ENCODE measurements at regions not wholly inside any gene's neighbourhood (a gene's known extent, or its start where the extent isn't known, plus 50 kb on each side); places are given as distances from the start of the nearest gene placed in this dataset.

DNA sequence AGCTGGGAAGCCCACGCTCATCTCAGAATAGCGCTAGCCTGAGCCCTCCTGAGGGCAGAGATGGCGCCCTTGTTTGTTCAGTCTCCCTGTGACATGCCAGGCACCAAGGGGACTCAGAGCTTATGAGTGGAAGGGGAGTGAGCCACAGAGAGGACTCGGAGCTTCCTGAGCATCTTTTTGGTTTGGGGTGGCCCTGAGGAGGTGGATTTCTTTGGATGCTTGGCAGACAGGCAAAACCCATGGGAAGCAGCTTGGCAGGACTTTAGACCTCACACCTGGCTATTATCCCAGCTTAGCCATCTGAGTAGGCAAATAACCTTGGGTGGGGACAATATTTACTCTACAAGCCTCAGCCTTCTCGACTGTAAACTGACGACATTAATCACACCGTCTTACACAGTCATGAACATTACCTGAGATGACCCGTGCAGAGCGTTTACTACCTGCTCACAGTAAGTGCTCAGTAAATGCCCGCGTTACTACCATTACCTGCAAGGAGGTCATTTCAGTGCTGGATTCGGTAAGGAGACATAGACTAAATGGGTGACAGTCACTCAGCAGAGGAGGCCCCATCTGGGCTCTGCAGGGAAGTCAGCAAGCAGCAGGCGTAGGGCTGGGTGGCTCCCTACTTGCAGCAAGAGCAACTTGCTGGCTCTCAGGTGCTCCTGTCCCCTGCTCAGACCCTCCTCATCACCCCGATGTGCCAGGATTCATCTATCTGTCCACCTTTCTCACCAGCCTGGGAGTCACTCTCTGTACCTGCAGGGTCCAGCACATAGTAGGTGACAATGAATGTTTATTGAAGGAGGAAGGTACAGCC is 54.9 kb downstream of the KLHDC7A start:
- TF ChIP-seq, protein P1, sequence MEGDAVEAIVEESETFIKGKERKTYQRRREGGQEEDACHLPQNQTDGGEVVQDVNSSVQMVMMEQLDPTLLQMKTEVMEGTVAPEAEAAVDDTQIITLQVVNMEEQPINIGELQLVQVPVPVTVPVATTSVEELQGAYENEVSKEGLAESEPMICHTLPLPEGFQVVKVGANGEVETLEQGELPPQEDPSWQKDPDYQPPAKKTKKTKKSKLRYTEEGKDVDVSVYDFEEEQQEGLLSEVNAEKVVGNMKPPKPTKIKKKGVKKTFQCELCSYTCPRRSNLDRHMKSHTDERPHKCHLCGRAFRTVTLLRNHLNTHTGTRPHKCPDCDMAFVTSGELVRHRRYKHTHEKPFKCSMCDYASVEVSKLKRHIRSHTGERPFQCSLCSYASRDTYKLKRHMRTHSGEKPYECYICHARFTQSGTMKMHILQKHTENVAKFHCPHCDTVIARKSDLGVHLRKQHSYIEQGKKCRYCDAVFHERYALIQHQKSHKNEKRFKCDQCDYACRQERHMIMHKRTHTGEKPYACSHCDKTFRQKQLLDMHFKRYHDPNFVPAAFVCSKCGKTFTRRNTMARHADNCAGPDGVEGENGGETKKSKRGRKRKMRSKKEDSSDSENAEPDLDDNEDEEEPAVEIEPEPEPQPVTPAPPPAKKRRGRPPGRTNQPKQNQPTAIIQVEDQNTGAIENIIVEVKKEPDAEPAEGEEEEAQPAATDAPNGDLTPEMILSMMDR (IDR thresholded peaks at IDR 0.05; ENCODE audit: borderline replicate concordance, extremely low read depth, insufficient read depth): no peak
- intact Hi-C loops (cut with DNase I): no loop called here
- Histone ChIP-seq H3K4me1 (ENCODE audit: control insufficient read depth in 2 of 3, insufficient read depth in 2 of 3, low read depth in 1 of 3, low read length in 3 of 3) (peaks cover 0 to 2% (median 0%) of the 10 kb centered on the region in 3 donors), H3K4me3 (ENCODE audit: low read length in 3 of 3) (no peak overlapping the region), H3K9ac (ENCODE audit: low read length in 3 of 3) (no peak overlapping the region), H3K27me3 (ENCODE audit: control insufficient read depth, insufficient read depth, low read length) (no peaks in the 10 kb centered on the region), H3K27ac (ENCODE audit: low read depth in 2 of 2, low read length in 2 of 2) (no peak overlapping the region), H3K9me3 (ENCODE audit: control insufficient read depth in 2 of 3, insufficient read depth in 1 of 3, low read length in 3 of 3) (no peaks in the 10 kb centered on the region), H3K36me3 (ENCODE audit: control insufficient read depth in 2 of 3, insufficient read depth in 3 of 3, low read length in 3 of 3) (no peaks in the 10 kb centered on the region)
- FAIRE-seq (no peak), DNase-seq (peak in 2 of 5 donors; percentile 3 to 9)

DNA sequence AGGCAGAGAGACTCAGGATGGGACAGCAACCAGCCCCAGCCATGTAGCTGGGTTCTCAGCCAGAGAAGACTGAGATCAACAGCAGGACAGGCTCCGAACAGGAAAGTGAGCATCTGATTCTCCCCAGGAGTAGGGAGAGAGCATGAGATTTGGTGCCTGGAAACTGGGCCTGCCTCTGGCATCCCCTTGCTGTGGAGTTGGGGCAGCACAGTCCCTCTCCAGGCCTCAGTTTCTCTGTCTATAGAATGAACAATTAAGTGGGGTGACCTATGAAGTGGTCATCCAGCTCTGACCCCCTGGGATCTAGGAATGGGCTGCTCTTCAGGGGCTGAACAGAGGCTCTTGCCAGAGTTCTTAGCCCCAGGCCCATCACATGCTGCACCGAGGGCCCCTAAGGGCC is 55.6 kb downstream of the KLHDC7A start:
- Histone ChIP-seq H3K4me1 (ENCODE audit: control insufficient read depth in 2 of 3, insufficient read depth in 2 of 3, low read depth in 1 of 3, low read length in 3 of 3) (peaks cover 0 to 2% (median 0%) of the 10 kb centered on the region in 3 donors), H3K4me3 (ENCODE audit: low read length in 3 of 3) (no peak overlapping the region), H3K27me3 (ENCODE audit: control insufficient read depth, insufficient read depth, low read length) (no peaks in the 10 kb centered on the region), H3K36me3 (ENCODE audit: control insufficient read depth in 2 of 3, insufficient read depth in 3 of 3, low read length in 3 of 3) (no peaks in the 10 kb centered on the region), H3K27ac (ENCODE audit: low read depth in 2 of 2, low read length in 2 of 2) (no peak overlapping the region), H3K9ac (ENCODE audit: low read length in 3 of 3) (no peak overlapping the region), H3K9me3 (ENCODE audit: control insufficient read depth in 2 of 3, insufficient read depth in 1 of 3, low read length in 3 of 3) (no peaks in the 10 kb centered on the region)
- FAIRE-seq (no peak), DNase-seq (peak in 1 of 5 donors; percentile 1)
- TF ChIP-seq, protein P1 (IDR thresholded peaks at IDR 0.05; ENCODE audit: borderline replicate concordance, extremely low read depth, insufficient read depth): no peak
- intact Hi-C loops (cut with DNase I): no loop called here

DNA sequence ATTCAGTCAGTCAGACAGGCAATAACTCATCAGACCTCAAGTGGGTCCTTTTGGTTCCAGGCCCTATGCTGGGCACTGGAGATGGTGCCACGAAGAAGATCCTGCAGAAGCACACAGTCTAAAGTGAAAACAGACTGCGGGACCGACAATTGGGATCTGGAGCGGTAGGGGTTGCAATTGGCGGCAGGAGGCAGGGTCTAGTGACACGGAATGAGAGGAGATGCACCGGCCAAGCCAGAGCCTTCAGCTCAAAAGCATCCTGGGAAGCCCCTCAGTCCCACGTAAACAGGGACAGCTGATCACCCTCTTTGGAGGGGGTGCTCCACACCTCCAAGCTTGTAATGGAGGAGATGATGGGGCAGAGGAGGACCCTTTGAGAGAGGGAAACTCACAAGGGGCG is 56.2 kb downstream of the KLHDC7A start:
- Histone ChIP-seq H3K9ac (ENCODE audit: low read length in 3 of 3) (no peak overlapping the region), H3K27ac (ENCODE audit: low read depth in 2 of 2, low read length in 2 of 2) (no peak overlapping the region), H3K4me3 (ENCODE audit: low read length in 3 of 3) (no peak overlapping the region), H3K9me3 (ENCODE audit: control insufficient read depth in 2 of 3, insufficient read depth in 1 of 3, low read length in 3 of 3) (no peaks in the 10 kb centered on the region), H3K36me3 (ENCODE audit: control insufficient read depth in 2 of 3, insufficient read depth in 3 of 3, low read length in 3 of 3) (no peaks in the 10 kb centered on the region), H3K4me1 (ENCODE audit: control insufficient read depth in 2 of 3, insufficient read depth in 2 of 3, low read depth in 1 of 3, low read length in 3 of 3) (peaks cover 0 to 2% (median 0%) of the 10 kb centered on the region in 3 donors), H3K27me3 (ENCODE audit: control insufficient read depth, insufficient read depth, low read length) (no peaks in the 10 kb centered on the region)
- DNase-seq (peak in 1 of 5 donors; percentile 20), FAIRE-seq (no peak)
- intact Hi-C loops (cut with DNase I): no loop called here
- TF ChIP-seq, protein P1 (IDR thresholded peaks at IDR 0.05; ENCODE audit: borderline replicate concordance, extremely low read depth, insufficient read depth): no peak

Measured in kidney (tissue), 13 donors.